HG02943 (cell line): ENCODE measurements at regions not wholly inside any gene's neighbourhood (a gene's known extent, or its start where the extent isn't known, plus 50 kb on each side); places are given as distances from the start of the nearest gene placed in this dataset.
"Not testable (repeated sequence)": the region's sequence is repeated elsewhere in the genome, so short reads cannot be mapped to it uniquely, and the experiment has no call there.

Source experiments
- ATAC-seq: cut with Tn5 transposase; IDR thresholded peaks from one replicate; pipeline ENCODE4 v1.9.1; 2021; ENCODE audit warnings: mild to moderate bottlenecking, low read depth, moderate library complexity; ENCODE audit not compliant: unreplicated experiment

DNA sequence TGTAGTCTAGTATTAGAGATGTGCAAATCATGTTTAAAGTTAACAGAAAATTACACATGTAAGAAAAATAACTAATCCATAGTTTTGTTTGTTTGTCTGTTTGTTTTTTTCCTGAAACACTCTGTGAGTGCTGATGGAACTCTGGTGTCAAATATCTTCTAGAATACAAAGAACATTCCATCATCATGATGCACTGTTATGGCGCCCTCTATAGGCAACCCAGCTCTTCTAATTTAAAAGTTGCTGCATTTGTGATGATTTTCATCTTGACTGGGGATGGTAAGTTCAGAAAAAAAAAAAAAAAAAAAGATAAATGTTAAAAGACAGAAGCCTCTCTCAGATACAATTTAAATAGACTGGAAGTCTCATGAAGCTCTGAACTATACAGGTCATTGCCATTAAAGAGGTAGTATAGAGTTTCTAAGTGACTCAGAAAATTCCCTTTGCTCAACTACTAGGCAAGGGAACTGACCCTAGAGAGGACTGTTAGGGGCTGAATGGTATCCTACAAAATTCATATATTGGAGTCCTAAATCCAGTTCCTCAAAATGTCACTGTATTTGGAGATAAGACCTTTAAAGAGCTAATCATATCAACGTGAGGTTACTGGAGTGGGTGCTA is 597.2 kb upstream of the ANO3 start:
- ATAC-seq: no peak

DNA sequence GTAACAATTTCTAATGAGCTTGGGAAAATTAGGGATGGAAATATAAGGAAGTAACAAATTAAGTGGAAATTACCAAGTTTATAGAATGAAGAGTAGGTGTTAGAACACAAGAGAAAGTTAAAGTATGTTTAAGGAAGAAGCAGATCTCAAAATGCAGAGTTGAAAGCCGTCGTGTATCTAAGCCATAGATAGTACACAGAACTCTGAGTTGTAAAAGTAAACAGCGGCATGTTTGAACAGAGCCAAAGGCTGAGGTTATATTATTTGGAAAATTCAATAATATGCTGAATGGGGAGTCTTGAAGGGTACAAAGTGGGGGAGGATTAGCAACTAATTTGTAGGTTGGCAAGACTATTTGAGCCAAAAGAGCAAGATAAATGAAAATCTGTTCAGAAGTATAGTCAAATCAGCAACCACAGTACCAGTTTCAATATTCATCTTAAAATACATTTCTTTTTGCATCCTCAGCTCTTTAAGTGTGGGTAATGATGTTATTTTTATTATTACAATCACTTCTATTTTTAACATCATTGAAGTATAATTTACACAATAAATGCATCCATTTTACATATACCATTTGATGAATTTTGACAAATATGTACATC is 594.8 kb upstream of the ANO3 start:
- ATAC-seq: no peak

DNA sequence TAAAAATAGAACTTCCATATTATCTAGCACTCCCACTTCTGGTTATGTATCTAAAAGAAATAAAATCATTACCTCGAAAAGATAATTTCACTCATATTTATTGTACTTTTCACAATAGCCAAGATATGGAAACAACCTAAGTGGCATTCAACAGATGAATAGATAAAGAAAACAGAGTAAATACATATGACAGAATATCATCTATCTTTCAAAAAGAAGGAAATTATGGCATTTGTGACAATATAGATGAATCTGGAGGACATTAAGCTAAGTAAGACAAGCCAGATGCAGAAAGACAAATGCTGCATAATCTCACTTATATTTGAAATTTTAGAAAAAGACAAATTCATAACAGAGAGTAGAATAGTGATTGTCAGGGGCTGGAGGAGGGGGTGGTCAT is 590.0 kb upstream of the ANO3 start:
- no peak for ATAC-seq

DNA sequence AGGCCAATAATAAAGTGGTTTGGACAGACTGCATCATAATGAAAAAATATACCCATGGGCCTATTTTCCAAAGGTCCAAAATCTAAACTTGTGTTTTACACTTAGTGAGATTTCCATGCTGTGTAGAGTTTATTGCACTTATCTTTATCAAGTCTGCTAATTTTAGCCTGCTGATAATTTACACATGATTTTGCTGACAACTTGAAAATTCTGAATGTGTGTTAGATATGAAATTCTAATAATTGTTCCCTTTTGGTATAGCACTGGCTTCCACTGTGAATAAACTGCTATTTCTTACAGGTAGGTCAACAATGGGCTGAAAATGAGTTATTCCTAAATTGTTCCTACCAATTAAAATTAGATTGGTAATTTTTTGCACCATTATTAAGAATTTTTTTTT is 589.1 kb upstream of the ANO3 start:
- ATAC-seq: no peak

DNA sequence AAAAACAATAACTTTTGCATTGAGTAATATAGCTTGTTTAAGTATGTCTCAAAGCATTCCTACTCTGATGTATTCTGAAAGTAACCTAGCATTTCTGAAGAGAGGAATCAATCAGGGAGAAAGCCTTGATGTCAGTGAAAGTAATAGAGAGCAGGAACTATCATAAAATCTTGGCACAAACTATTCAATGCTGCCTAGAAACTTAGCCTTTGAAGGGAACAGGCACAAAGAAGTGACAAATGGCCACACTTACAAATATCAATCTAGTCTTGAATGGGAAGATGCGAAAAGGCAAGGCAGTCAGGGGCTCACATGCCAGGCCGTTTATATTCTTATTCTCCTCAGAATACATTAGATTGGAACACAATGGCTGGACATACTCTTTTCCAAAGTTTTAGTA is 576.5 kb upstream of the ANO3 start:
- no peak for ATAC-seq

DNA sequence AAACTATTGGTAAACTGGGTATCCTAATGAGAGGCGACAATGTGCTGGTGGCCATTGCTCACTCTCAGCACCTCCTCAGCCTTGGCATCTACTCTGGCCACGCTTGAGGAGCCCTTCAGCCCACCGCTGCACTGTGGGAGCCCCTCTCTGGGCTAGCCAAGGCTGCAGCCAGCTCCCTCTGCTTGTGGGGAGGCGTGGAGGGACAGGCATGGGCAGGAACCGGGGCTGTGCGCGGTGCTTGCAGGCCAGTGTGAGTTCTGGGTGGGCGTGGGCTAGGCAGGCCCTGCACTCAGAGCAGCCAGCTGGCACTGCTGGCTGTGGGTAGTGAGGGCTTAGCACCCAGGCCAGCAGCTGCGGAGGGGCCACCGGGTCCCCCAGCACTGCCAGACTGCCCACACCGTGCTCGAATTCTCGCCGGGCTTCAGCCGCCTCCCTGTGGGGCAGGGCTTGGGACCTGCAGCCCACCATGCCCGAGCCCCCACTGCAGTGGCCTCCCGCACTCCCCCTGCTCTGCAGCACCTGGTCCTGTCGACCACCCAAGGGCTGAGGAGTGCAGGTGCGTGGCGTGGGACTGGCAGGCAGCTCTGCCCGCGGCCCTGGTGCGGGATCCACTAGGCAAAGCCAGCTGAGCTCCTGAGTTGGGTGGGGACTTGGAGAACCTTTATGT is 575.9 kb upstream of the ANO3 start:
- no peak for ATAC-seq

DNA sequence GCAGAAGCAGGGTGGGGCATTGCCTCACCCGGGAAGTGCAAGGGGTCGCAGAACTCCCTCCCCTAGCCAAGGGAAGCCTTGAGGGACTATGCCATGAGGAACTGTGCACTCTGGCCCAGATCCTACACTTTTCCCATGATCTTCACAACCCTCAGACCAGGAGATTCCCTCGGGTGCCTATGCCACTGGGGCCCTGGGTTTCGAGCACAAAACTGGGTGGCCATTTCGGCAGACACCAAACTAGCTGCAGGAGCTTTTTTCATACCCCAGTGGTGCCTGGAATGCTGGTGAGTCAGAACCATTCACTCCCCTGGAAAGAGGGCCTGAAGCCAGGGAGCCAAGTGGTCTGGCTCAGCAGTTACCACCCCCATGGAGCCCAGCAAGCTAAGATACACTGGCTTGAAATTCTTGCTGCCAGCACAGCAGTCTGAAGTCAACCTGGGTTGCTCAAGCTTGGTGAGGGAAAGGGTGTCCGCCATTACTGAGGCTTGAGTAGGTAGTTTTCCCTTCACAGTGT is 573.7 kb upstream of the ANO3 start:
- no peak for ATAC-seq

DNA sequence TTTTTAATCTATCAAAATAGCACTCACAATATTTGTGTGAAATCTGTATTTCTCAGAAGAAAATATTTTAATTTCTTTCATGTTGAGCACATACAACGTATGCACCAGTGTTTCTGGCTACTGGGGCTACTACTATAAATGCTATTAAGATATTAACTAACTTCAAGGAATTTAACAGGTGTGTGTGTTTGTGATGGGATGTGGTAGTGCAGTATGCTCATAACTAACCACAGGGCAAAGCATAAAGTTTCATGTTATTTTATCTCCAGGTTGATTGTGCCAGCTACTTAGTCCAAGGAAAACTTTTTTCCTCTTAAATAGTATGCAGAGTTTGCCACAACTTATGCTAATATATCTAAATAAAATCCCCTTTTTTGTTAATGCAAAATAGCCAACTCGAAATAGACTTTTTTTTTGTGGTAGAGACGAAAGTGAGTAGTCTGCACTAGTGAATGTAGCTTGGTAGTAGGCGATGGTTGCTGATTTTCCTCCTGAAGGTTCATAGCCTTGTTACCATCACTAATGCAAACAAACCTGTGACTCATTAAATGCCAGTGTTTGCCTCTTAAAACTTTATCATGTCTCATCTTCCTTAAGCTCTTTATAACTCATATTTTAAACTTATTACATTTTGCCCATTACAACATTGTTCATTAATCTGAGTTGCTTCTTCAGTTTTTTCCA is 565.5 kb upstream of the ANO3 start:
- no peak for ATAC-seq

DNA sequence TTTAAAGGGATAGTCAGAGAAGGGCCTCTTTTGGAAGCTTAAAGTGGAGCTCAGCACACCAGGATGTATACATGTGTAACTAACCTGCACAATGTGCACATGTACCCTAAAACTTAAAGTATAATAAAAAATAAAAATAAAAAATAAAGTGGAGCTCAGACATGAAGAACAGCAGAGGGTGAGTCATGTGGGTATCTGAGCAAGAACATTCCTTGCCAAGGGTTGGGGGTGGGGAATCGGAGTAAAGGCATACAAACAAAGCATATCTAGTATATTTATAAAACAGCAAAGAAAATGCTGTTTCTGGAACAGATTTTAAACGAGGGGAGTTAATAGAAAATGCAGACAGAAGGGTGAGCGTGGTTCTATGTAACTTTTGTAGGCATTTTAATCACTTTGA is 562.6 kb upstream of the ANO3 start:
- ATAC-seq: no peak

DNA sequence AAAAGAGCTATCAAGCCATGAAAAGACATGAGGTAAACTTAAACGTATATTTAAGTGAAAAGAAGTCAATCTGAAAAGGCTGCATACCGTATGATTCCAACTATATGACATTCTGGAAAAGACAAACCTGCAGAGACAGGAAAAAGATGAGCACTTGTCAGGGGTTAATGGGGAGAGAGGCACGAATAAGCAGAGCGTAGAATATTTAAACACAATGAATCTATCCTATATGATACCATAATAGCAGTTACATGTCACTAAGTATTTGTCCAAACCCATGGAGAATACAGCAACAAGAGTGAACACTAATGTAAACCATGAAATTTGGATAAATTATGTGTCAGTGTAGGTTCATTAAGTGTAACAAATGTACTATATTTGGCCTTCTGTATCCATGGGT is 560.3 kb upstream of the ANO3 start:
- no peak for ATAC-seq

DNA sequence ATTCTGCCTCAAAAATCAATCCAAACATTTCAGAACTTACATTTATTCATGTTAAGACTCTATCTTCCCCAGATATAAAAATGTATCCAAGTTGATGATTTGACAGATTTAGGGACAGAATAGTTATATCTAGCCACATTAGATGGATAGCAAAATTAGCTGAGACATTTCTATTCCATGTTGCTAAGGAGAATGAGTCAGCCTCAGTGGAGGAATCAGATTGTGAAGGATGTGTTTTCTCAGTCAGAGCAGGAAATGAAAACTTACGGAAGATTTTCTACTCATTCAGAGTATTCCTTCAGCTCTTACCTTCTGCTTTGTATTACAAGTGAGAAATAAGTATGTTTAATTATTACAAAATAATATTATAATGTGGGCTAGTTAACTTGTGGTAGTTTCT is 556.3 kb upstream of the ANO3 start:
- no peak for ATAC-seq

DNA sequence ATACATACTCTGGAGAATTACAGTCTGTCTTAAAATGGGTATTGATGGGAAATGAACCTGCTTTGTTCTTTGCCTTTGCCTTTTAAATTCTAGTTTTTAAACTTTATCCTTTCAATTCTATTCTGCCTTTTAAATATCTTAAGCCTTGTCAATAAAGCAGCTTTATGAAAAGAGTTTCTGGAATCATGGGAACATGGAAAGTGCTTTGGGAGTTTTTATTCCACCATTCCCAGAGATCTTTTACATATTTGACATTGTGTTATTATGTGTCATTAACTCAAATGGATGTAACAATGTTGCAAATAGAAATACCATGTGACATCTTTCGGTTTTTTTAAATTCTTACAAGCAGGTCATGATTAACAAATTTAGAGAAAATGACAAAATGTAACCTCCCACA is 555.7 kb upstream of the ANO3 start:
- ATAC-seq: no peak

DNA sequence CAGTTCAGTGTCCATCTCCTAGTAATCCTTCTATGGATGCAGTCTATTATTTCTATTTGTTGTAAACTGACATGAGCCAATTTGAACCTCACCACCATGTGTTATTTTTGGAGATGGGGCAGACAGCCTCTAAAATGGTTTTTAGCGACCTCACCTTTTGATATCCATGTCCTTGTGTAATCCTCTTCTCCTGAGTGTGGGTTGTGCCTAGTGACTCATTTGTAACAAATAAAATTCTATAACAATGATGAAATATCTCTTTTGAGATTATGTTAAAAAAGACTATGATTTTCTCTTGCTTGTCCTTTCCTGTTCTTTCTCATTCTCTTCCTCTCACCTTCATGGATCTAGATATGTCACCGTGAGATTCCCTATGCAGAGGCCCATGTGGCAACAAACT is 554.6 kb upstream of the ANO3 start:
- ATAC-seq: no peak

DNA sequence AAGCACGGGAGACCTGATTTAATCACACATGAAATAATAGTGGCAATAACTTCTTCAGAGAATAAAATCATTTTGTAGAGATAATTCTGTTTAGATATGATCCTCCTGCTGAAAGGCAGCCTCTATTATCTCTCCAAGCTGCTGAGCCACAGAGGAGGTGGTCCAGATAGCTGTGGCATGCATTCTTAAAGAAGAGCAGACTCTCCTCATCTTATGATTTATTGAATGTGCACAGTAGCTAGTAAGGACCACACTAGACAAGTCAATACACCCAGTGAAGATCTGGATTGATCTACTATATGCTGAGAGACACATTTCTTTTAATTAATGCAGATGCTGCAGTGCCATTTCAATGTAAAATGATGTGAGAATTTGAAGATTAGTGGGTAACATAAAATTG is 552.9 kb upstream of the ANO3 start:
- no peak for ATAC-seq

DNA sequence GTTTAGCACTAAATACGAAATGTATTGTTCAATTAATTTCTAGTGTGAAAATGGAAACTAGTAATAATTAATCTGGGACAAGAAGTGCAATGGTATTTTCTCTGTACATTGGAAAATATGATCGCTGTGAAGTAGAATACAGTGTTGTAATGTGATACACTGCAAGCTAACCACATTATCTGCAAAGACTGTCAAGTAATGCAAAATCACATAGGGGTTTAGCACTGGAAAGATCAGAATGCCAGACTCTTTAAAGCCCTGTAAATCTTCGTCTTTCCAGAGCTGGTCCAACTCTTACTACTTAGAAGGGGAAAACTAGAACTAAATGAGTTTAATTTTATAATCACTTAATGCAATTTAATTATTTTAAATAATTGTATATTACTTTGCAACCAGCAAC is 544.5 kb upstream of the ANO3 start:
- ATAC-seq: no peak

DNA sequence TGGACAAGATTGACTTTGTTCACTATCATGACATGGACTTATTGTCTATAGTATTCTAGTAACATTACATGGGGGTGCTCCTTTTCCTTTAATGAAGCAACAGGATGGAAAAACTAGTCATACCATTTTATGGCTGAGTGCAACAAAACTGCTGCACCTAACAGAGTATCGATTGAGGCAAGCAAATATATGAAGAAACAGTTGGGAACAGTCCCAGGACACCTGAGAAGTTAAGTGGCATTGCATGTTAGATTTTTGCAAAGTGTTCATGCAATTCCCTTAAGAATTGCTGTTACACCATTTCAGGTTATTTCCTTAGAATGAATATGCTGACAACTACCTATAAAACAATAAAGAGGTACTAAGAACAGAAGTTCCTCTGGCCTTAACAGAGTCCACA is 541.5 kb upstream of the ANO3 start:
- ATAC-seq: no peak

DNA sequence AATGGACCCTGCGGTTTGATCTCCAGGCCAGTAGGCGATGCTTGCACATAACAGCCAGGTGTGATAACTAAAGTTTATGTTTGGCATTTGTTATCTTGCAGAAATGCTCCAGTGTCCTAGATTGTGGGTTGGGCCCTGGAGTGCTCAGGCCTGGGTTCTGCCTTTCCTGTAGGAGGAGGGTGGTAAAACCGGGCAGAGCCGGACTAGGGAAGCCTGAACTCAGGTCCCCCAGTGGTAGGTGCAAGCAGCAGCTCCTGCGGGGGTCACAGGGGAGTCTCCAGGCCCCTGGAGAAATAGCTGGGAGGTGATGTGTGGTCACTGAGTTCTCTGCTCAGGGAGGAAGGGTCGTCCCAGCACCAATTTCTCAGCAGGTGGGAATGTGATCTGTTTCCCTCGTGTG is 538.3 kb upstream of the ANO3 start:
- ATAC-seq: no peak

DNA sequence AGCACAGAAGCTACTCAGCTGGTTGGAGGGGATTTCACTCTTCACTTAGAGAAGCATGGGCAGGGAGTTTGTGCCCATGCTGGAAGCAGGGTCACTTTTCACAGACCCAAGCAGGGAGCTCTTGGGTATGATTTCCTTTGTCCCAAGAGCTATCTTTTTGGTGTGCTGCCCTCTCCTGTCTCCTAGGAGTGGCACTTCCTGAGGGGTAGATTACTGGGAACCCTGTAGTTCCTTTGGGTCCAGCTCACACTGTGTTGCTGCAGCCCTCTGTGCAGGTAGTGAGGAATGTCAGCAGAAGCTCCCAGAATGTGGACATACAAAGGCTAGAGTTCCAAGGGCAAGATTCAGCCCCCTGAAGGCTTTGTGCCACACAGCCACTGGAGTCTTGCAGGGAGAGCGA is 537.1 kb upstream of the ANO3 start:
- no peak for ATAC-seq

DNA sequence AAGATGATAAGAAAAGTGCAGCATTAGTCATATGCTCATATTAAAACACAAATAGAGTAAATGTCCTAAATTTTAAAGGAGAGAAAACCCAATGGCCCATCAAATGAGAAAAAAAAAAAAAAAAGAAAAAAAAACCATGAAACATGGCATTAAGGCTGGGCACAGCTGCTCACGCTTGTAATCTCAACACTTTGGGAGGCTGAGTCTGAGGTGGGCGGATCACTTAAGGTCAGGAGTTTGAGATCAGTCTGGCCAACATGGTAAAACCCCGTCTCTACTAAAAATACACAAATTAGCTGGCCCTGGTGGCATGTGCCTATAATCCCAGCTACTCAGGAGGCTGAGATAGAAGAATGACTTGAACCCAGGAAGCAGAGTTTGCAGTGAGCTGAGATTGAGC is 515.5 kb upstream of the ANO3 start:
- ATAC-seq: no peak

DNA sequence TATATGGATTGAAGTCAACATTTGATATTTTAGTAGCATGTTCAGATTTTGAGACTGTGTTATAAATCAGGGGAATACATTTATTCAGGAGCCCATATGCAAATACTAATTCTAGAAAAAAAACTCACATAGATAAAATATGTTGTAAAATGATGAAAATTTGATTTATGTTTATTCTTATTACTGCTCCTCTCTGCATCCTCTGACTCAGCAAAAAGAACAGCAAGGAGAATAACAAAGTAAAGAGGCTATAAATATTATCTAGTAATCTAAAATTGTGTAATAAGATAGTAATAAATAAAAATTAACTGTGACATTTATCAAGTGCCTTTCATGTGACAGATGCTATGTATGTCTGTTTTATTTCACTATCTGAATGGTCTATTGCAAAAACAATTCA is 507.2 kb upstream of the ANO3 start:
- ATAC-seq: no peak

DNA sequence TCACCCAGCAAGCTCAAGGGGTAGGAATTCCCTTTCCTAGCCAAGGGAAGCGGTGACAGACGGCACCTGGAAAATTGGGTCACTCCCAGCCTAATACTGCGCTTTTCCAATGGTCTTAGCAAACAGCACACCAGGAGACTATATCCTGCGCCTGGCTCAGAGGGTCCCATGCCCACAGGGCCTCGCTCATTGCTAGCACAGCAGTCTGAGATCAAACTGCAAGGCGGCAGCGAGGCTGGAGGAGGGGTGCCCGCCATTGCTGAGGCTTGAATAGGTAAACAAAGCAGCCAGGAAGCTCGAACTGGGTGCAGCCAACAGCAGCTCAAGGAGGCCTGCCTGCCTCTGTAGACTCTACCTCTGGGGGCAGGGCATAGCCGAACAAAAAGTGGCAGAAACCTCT is 500.4 kb upstream of the ANO3 start:
- ATAC-seq: not testable (repeated sequence)
